ENCODE measurements at regions not wholly inside any gene's neighbourhood (a gene's known extent, or its start where the extent isn't known, plus 50 kb on each side); places are given as distances from the start of the nearest gene placed in this dataset.

- no peaks in the 10 kb centered on the region for H3K27me3 ChIP-seq (ENCODE audit: insufficient read depth, low read length)
- H3K4me3 ChIP-seq (ENCODE audit: low read length), result no peak overlapping the region
- peaks cover 5% of the 10 kb centered on the region; the same call in 1 of the 2 replicates for H3K9me3 ChIP-seq (ENCODE audit: insufficient read depth, low read depth, low read length)
- H3K36me3 ChIP-seq (ENCODE audit: insufficient read depth, low read length), result no peaks in the 10 kb centered on the region
- WGBS, result 47% methylated on average over 2 of the region's 3 CpGs
- H3K27ac ChIP-seq (ENCODE audit: low read depth, low read length), result no peak overlapping the region
- no peak overlapping the region for H3K9ac ChIP-seq (ENCODE audit: low read depth, low read length)
- no peaks in the 10 kb centered on the region for H3K4me1 ChIP-seq (ENCODE audit: insufficient read depth, low read length)
Observed at GRCh38 chr7:18345641-18346234, 149.8 kb upstream of the HDAC9 start.

- Histone ChIP-seq H3K27ac (ENCODE audit: low read depth, low read length) (no peak overlapping the region), H3K36me3 (ENCODE audit: insufficient read depth, low read length) (no peaks in the 10 kb centered on the region), H3K4me3 (ENCODE audit: low read length) (no peak overlapping the region), H3K4me1 (ENCODE audit: insufficient read depth, low read length) (no peaks in the 10 kb centered on the region), H3K9me3 (ENCODE audit: insufficient read depth, low read depth, low read length) (no peaks in the 10 kb centered on the region), H3K9ac (ENCODE audit: low read depth, low read length) (no peak overlapping the region), H3K27me3 (ENCODE audit: insufficient read depth, low read length) (no peaks in the 10 kb centered on the region)
Observed at GRCh38 chr7:18347170-18347569, 148.4 kb upstream of the HDAC9 start.

- H3K9ac ChIP-seq (ENCODE audit: low read depth, low read length), result no peak overlapping the region
- no peak overlapping the region for H3K27ac ChIP-seq (ENCODE audit: low read depth, low read length)
- no peak overlapping the region for H3K4me3 ChIP-seq (ENCODE audit: low read length)
- 92% methylated on average over 7 of the region's 7 CpGs for WGBS
- peaks cover 3% of the 10 kb centered on the region; the same call in 1 of the 2 replicates for H3K4me1 ChIP-seq (ENCODE audit: insufficient read depth, low read length)
- H3K27me3 ChIP-seq (ENCODE audit: insufficient read depth, low read length), result no peaks in the 10 kb centered on the region
- H3K9me3 ChIP-seq (ENCODE audit: insufficient read depth, low read depth, low read length), result no peaks in the 10 kb centered on the region
- no peaks in the 10 kb centered on the region for H3K36me3 ChIP-seq (ENCODE audit: insufficient read depth, low read length)
Observed at GRCh38 chr7:18350678-18351077, 144.9 kb upstream of the HDAC9 start.

- Histone ChIP-seq H3K36me3 (ENCODE audit: insufficient read depth, low read length) (no peaks in the 10 kb centered on the region), H3K4me3 (ENCODE audit: low read length) (no peak overlapping the region), H3K27me3 (ENCODE audit: insufficient read depth, low read length) (no peaks in the 10 kb centered on the region), H3K4me1 (ENCODE audit: insufficient read depth, low read length) (peaks cover 8% of the 10 kb centered on the region; the same call in 1 of the 2 replicates), H3K9ac (ENCODE audit: low read depth, low read length) (no peak overlapping the region), H3K9me3 (ENCODE audit: insufficient read depth, low read depth, low read length) (no peaks in the 10 kb centered on the region), H3K27ac (ENCODE audit: low read depth, low read length) (no peak overlapping the region)
- WGBS, result 43% methylated on average over 7 of the region's 7 CpGs
Observed at GRCh38 chr7:18352339-18353255, 143.0 kb upstream of the HDAC9 start.

GRCh38 chr7:18353339-18353738 lies 142.2 kb upstream of the HDAC9 start:
- Histone ChIP-seq H3K9me3 (ENCODE audit: insufficient read depth, low read depth, low read length) (no peaks in the 10 kb centered on the region), H3K9ac (ENCODE audit: low read depth, low read length) (no peak overlapping the region), H3K36me3 (ENCODE audit: insufficient read depth, low read length) (no peaks in the 10 kb centered on the region), H3K27ac (ENCODE audit: low read depth, low read length) (no peak overlapping the region), H3K4me1 (ENCODE audit: insufficient read depth, low read length) (peaks cover 8% of the 10 kb centered on the region; the same call in 1 of the 2 replicates), H3K4me3 (ENCODE audit: low read length) (no peak overlapping the region), H3K27me3 (ENCODE audit: insufficient read depth, low read length) (no peaks in the 10 kb centered on the region)
- 92% methylated on average over 2 of the region's 3 CpGs for WGBS

GRCh38 chr7:18354108-18355085 lies 141.2 kb upstream of the HDAC9 start:
- no peak overlapping the region for H3K4me3 ChIP-seq (ENCODE audit: low read length)
- no peak overlapping the region for H3K9ac ChIP-seq (ENCODE audit: low read depth, low read length)
- WGBS, result 90% methylated on average over 6 of the region's 6 CpGs
- peaks cover 8% of the 10 kb centered on the region; the same call in 1 of the 2 replicates for H3K4me1 ChIP-seq (ENCODE audit: insufficient read depth, low read length)
- no peaks in the 10 kb centered on the region for H3K36me3 ChIP-seq (ENCODE audit: insufficient read depth, low read length)
- H3K27ac ChIP-seq (ENCODE audit: low read depth, low read length), result no peak overlapping the region
- no peaks in the 10 kb centered on the region for H3K9me3 ChIP-seq (ENCODE audit: insufficient read depth, low read depth, low read length)
- H3K27me3 ChIP-seq (ENCODE audit: insufficient read depth, low read length), result no peaks in the 10 kb centered on the region

GRCh38 chr7:18356191-18356645 lies 139.3 kb upstream of the HDAC9 start:
- H3K36me3 ChIP-seq (ENCODE audit: insufficient read depth, low read length), result no peaks in the 10 kb centered on the region
- no peak overlapping the region for H3K4me3 ChIP-seq (ENCODE audit: low read length)
- peaks cover 8% of the 10 kb centered on the region; the same call in 1 of the 2 replicates for H3K4me1 ChIP-seq (ENCODE audit: insufficient read depth, low read length)
- no peak overlapping the region for H3K27ac ChIP-seq (ENCODE audit: low read depth, low read length)
- no peak overlapping the region for H3K9ac ChIP-seq (ENCODE audit: low read depth, low read length)
- WGBS, result 17% methylated on average over 4 of the region's 5 CpGs
- no peaks in the 10 kb centered on the region for H3K27me3 ChIP-seq (ENCODE audit: insufficient read depth, low read length)
- no peaks in the 10 kb centered on the region for H3K9me3 ChIP-seq (ENCODE audit: insufficient read depth, low read depth, low read length)

- H3K27ac ChIP-seq (ENCODE audit: low read depth, low read length), result no peak overlapping the region
- no peaks in the 10 kb centered on the region for H3K36me3 ChIP-seq (ENCODE audit: insufficient read depth, low read length)
- H3K4me3 ChIP-seq (ENCODE audit: low read length), result no peak overlapping the region
- 92% methylated on average over 1 of the region's 1 CpG for WGBS
- H3K9me3 ChIP-seq (ENCODE audit: insufficient read depth, low read depth, low read length), result no peaks in the 10 kb centered on the region
- peaks cover 12% of the 10 kb centered on the region for H3K4me1 ChIP-seq (ENCODE audit: insufficient read depth, low read length)
- no peaks in the 10 kb centered on the region for H3K27me3 ChIP-seq (ENCODE audit: insufficient read depth, low read length)
- no peak overlapping the region for H3K9ac ChIP-seq (ENCODE audit: low read depth, low read length)
Observed at GRCh38 chr7:18357691-18358090, 137.9 kb upstream of the HDAC9 start.

GRCh38 chr7:18361756-18362155 lies 133.8 kb upstream of the HDAC9 start:
- H3K27ac ChIP-seq (ENCODE audit: low read depth, low read length), result no peak overlapping the region
- no peak overlapping the region for H3K4me3 ChIP-seq (ENCODE audit: low read length)
- 64% methylated on average over 4 of the region's 4 CpGs for WGBS
- H3K9ac ChIP-seq (ENCODE audit: low read depth, low read length), result no peak overlapping the region
- no peaks in the 10 kb centered on the region for H3K36me3 ChIP-seq (ENCODE audit: insufficient read depth, low read length)
- no peaks in the 10 kb centered on the region for H3K27me3 ChIP-seq (ENCODE audit: insufficient read depth, low read length)
- no peaks in the 10 kb centered on the region for H3K9me3 ChIP-seq (ENCODE audit: insufficient read depth, low read depth, low read length)
- peaks cover 25% of the 10 kb centered on the region for H3K4me1 ChIP-seq (ENCODE audit: insufficient read depth, low read length)

GRCh38 chr7:18363751-18364380 lies 131.7 kb upstream of the HDAC9 start:
- Histone ChIP-seq H3K36me3 (ENCODE audit: insufficient read depth, low read length) (no peaks in the 10 kb centered on the region), H3K4me3 (ENCODE audit: low read length) (no peak overlapping the region), H3K27ac (ENCODE audit: low read depth, low read length) (no peak overlapping the region), H3K27me3 (ENCODE audit: insufficient read depth, low read length) (no peaks in the 10 kb centered on the region), H3K9ac (ENCODE audit: low read depth, low read length) (no peak overlapping the region), H3K9me3 (ENCODE audit: insufficient read depth, low read depth, low read length) (no peaks in the 10 kb centered on the region), H3K4me1 (ENCODE audit: insufficient read depth, low read length) (peaks cover 27% of the 10 kb centered on the region)
- 93% methylated on average over 1 of the region's 4 CpGs for WGBS

Data from HUES64 (cell line).